Right renal pelvis (tissue), 4 donors: ENCODE measurements at regions not wholly inside any gene's neighbourhood (a gene's known extent, or its start where the extent isn't known, plus 50 kb on each side); places are given as distances from the start of the nearest gene placed in this dataset.
"Not testable (repeated sequence)": the region's sequence is repeated elsewhere in the genome, so short reads cannot be mapped to it uniquely, and the experiment has no call there.

Source experiments
- DNase-seq, 4 donors: peaks; one replicate each; pipeline ENCODE4 v3.0.0-alpha.2; 2013; ENCODE audit warnings: low read depth in 4 of 4, low spot score in 3 of 4, missing footprints in 1 of 4

GRCh38 chr11:112533682-112534081 lies 273.0 kb upstream of the PLET1 start:
- no peak for DNase-seq

DNA sequence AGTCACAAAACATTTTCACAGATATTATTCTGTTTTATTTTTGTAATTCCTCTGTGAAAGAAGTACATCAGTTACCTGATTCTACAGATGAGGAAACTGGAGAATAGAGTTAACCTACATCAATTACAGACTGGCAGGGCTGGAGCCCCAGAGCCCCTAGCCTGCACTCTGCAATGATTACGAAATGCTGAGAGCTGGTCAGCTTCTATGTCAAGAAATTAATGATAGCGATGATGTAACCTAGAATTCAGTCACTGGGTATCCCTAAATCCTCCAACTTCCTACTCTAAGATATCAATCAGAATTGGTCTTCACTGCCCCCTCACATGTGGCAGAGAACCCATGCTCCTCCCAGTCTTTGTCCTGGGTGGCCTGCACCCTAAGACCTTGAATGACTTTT lies 273.5 kb upstream of the PLET1 start:
- no peak for DNase-seq

- DNase-seq, result no peak
These were observed 276.4 kb upstream of the PLET1 start for GRCh38 chr11:112537026-112537425.

DNA sequence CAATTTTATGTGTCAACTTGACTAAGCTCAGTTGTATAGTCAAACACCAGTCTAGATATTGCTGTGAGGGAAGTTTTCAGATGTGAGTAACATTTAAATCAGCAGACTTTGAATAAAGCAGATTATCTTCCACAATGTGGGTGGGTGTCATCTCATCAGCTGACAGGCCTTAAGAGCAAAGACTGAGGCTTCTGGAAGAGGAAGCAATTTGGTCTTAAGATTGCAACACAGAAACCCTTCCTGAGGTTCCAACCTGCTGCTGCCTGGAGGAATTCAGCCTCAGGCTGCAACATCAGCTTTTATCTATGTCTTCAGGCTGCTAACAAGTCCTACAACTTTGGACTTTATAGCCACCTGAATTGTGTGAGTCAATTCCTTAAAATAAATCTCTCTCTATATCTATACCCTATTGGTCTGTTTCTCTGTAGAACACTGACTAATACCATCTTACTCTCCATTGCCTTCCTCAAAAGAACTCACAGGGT lies 277.2 kb upstream of the PLET1 start:
- no peak for DNase-seq

- no peak for DNase-seq
These were observed 278.0 kb upstream of the PLET1 start for GRCh38 chr11:112538534-112539280.

- not testable (repeated sequence) for DNase-seq
These were observed 278.6 kb upstream of the PLET1 start for GRCh38 chr11:112539281-112539555.

DNA sequence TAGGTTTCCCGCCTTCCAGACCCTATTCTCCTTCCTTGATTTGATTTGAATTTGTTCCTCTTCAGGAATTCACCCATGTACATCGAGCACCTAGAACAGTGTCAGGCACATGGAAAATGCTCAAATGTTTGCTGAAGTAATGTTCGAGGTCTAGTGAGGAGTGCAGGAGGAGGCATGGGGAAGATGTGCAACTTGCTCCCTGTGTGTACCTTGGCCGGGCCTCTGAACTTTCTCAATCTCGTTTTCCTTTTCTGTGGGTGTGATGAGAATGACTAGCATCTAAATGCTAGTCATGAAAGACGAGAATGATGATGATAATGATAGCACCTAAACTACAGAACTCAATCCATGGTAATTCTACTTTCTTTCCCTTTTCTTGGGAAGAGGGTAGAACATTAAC lies 279.1 kb upstream of the PLET1 start:
- DNase-seq, result no peak

GRCh38 chr11:112540261-112540660 lies 279.6 kb upstream of the PLET1 start:
- DNase-seq, result no peak

GRCh38 chr11:112541140-112542046 lies 280.7 kb upstream of the PLET1 start:
- no peak for DNase-seq

GRCh38 chr11:112542479-112542878 lies 281.8 kb upstream of the PLET1 start:
- DNase-seq, result no peak

- DNase-seq, result no peak
These were observed 282.7 kb upstream of the PLET1 start for GRCh38 chr11:112543390-112543789.

GRCh38 chr11:112548641-112549040 lies 288.0 kb upstream of the PLET1 start:
- no peak for DNase-seq

- no peak for DNase-seq
These were observed 292.6 kb upstream of the PLET1 start for GRCh38 chr11:112553205-112553731.

- no peak for DNase-seq
These were observed 293.9 kb upstream of the PLET1 start for GRCh38 chr11:112554586-112554985.

DNA sequence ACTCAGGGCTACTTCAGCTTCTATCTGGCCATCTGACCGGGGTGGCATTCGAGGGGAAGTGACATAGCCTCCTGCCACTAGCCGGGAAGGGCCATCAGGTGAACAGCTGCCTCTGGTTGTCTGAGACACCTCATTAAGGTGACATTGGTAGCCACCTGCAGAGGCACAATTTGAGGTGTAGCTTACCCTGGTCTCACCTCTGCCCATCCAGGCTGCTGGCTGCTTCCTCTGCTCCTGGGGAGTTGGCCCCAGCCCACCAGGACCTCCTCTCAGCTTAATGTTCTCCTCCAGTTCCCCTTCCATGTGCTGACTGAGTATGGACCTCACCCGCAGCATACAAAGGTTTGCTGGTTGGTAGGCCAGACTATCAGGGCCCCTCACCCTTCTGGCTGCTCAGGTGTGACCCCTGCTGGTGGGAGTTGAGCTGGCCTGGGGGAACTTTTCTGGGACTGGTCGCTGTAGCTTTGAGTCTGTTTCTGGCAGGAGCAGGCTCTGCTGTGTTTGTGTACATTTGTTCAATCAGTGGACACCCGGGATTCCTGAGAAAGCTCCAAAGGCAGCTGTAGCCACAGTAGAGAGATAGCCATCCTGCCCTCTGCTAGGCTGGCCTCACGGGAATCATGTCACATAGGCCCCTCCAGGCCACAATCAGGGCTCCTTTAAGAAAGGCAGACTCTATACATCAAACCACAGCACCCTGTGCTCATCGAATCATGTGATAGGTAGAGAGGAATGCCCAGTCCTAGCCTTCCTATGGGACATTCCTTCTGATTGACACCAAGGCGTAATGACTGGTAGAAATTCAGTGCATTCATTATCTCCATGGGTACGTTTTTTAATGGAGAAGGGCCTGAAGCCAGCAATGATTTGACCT lies 295.1 kb upstream of the PLET1 start:
- peak in 3 of 4 donors; percentile 18 to 26 (median 22) for DNase-seq

DNA sequence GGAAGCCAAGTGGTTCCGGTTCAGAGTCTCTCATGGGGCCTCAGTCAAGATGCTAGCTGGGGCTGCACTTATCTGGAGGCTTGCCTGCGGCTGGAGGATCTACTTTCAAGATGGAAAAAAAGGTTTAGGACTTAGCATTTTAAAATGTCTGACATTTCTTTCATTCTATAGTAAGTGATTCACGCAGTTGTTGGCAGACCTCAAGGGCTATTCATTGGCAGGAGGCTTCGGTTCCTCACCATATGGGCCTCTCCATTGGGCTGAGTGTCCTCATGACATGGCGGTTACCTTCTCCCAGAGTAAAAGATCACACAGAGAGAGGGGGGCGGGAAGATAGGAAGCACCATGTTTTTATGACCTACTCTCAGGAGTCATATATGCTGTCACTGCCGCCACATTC lies 298.0 kb upstream of the PLET1 start:
- no peak for DNase-seq

DNA sequence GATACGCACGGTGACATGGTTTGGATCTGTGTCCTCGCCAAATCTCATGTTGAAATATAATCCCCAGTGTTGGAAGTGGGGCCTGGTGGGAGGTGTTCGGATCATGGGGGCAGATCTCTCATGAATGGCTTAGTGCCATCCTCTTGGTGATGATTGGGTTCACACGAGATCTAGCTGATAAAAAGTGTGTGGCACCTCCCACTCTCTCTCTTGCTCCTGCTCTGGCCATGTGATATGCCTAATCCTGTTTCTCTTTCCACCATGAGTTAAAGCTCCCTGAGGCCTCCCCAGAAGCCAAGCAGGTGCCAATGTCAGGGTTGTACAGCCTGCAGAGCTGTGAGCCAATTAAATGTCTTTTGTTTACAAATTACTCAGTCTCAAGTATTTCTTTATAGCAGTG lies 303.1 kb upstream of the PLET1 start:
- DNase-seq, result no peak

GRCh38 chr11:112564228-112564955 lies 303.7 kb upstream of the PLET1 start:
- DNase-seq, result no peak

DNA sequence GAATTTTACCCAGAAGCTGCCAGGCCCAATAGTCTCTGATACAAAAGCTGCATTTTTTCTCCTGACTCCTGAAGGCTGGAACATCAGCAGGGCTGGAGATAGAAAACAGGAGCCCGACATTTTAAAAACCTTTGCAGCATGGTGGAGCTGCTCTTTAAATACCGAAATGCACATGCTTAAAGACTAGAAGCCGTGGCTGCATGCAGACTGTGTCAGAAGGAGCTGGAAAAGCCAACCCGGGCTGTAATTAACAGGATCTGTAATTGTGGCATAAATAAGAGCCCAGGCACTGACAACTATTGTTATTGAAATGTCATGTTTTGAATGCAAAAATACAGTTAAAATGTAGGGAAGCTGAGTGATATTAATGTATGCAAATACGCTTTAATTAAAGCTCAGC lies 304.9 kb upstream of the PLET1 start:
- no peak for DNase-seq

GRCh38 chr11:112566124-112566523 lies 305.5 kb upstream of the PLET1 start:
- DNase-seq, result no peak
